ENCODE measurements at regions not wholly inside any gene's neighbourhood (a gene's known extent, or its start where the extent isn't known, plus 50 kb on each side); places are given as distances from the start of the nearest gene placed in this dataset.
A peak's percentile ranks its signal among the peaks of the same experiment; 100 is the strongest.
"Not testable (repeated sequence)": the region's sequence is repeated elsewhere in the genome, so short reads cannot be mapped to it uniquely, and the experiment has no call there.

DNA sequence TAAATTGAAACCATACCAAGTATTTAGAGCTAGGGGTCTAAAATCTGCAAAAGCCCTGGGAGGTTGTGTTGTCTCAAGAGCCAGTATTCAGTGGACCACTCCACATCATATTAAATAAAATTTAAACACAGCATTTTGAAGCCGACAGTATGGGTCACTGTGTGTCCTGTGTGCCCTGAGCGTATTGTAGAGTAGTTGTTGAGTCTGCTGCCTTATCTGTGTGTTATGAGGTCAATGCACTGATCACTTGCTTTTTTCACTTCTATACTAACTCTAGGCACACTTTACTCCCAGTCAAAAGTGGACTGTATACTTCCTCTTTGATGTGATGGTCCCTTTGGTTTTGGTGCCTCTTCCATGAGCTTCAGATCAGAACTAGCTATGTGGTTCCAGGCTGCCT lies 81.9 kb downstream of the PPIAL4C start:
- H3K9me3 ChIP-seq (ENCODE audit: control insufficient read depth, insufficient read depth, low read length); CTCF ChIA-PET; H3K4me3 ChIP-seq (ENCODE audit: low read depth, low read length); H3K27ac ChIP-seq (ENCODE audit: low read depth, low read length); H3K27me3 ChIP-seq (ENCODE audit: control insufficient read depth, insufficient read depth, low read length); DNase-seq (ENCODE audit: low read depth, low spot score); POLR2A ChIA-PET: not testable (repeated sequence)

DNA sequence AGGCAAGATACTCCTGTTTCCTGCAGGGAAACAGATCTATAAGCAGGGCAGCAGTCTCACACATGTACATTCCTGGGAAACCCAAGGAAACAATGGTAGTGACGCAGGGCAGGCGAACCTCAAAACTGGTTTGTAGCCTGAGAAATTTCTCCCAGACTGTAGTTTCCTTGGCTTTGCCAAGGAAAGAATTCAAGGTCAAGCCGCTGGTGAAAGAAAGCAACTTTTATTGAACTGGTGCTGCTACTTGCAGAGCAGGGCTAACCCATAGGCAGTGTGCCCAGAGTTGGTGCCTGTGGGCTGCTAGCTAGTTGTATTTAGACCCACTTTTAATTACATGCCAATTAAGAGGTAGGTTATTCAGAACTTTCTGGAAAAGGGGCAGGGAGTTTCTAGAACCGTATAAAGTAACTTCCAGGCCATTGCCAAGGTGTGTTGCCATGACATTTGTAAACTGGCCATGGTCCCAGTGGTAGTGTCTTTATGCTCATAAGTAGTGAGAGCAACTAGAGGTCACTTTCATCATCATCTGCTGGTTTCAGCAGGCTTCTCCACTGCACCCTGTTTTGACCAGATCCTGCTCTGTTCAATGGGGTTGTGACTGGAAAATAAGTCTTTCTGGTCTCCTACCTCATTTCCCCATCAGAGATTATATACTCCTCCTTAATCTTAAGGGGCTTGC lies 89.7 kb downstream of the PPIAL4C start:
- H3K27ac ChIP-seq (ENCODE audit: low read depth, low read length); POLR2A ChIA-PET; H3K27me3 ChIP-seq (ENCODE audit: control insufficient read depth, insufficient read depth, low read length); H3K4me3 ChIP-seq (ENCODE audit: low read depth, low read length); DNase-seq (ENCODE audit: low read depth, low spot score); H3K9me3 ChIP-seq (ENCODE audit: control insufficient read depth, insufficient read depth, low read length); CTCF ChIA-PET: not testable (repeated sequence)

DNA sequence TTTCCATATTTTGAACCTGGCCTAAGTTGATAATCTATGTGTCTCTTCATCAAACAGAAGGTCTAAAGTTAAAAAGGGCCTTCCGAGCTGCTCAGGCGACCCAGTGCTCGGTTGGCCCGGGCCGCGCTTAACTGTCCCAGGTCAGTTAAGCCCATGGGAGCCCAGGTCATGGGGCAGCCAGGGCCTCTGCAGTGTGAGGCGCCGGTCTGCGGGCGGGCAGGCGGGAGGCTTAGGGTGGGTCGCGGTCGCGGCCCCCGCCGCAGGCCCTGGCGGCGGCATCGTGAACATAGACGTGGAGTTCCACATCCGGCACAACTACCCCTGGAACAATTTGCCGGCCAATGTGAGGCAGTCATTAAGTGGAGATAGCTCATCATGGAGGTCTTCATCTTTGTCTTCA lies 91.3 kb downstream of the PPIAL4C start:
- H3K27ac ChIP-seq (ENCODE audit: low read depth, low read length); POLR2A ChIA-PET; H3K27me3 ChIP-seq (ENCODE audit: control insufficient read depth, insufficient read depth, low read length); DNase-seq (ENCODE audit: low read depth, low spot score); CTCF ChIA-PET; H3K4me3 ChIP-seq (ENCODE audit: low read depth, low read length); H3K9me3 ChIP-seq (ENCODE audit: control insufficient read depth, insufficient read depth, low read length): not testable (repeated sequence)

DNA sequence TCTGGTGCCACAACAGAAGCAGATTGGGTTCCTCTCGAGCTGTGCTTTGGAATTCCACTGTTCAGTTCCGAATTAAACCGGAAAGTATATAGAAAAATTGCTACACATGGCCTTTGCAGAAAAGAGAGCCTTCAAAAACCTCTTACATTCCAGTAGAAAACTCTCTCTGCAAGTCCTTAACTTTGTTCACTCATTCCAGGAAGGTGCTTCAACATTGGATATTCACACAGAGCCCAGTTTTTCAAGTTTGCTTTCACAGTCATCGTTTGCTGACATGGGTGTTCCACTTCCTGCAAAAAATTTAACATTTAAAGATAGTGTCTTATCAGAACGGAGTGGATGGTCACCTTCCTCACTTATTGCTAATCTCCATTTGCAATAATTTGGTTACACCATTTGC lies 93.7 kb downstream of the PPIAL4C start:
- POLR2A ChIA-PET; DNase-seq (ENCODE audit: low read depth, low spot score); CTCF ChIA-PET; H3K9me3 ChIP-seq (ENCODE audit: control insufficient read depth, insufficient read depth, low read length); H3K4me3 ChIP-seq (ENCODE audit: low read depth, low read length); H3K27me3 ChIP-seq (ENCODE audit: control insufficient read depth, insufficient read depth, low read length); H3K27ac ChIP-seq (ENCODE audit: low read depth, low read length): not testable (repeated sequence)

DNA sequence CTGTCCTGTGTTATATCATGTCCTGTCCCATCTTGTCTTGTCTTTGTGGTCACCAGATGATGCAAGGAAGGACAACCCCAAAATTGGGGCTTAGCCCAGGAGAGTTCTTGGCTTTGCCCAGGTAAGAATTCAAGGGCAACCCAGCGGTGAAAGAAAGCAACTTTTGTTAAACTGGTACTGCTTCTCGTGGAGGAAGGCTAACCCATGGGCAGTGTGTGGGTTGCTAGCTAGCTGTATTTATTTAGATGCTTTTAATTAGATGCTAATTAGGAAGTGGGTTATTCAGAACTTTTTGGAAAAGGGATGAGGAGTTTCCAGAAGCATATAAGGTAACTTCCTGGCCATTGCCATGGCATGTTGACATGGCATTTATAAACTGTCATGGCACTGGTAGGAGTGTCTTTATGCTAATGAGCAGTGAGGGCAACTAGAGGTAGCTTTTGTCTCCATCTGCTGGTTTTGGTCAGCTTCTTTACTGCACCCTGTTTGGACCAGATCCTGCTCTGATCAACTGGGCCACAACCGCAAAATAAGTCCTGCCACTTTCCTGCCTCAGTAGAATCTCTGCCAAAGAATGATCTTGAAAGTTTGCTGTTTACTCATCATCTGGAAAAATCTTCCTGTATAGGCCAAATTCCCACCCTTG lies 95.8 kb upstream of the FCGR1A start:
- POLR2A ChIA-PET, result not testable (repeated sequence)

DNA sequence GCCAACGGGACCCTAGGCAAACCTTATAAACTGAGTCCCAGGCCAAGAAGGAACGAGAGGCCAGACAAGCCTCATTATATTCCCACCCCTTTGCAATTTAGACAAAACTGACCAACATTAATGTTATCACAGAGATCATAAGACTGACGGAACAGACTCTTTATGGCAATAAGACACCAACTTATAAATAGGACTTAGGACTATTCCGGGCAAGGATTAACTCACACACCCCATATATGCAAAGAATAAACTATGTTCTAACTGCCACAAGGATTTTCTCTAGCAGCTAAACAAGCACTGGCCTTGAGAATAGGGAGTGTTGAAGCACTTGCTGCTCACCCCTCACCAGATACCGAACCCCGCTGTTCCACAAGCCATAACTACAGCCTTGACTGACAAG lies 91.1 kb upstream of the FCGR1A start:
- CTCF ChIA-PET; DNase-seq (ENCODE audit: low read depth, low spot score); H3K9me3 ChIP-seq (ENCODE audit: control insufficient read depth, insufficient read depth, low read length); H3K27me3 ChIP-seq (ENCODE audit: control insufficient read depth, insufficient read depth, low read length); H3K27ac ChIP-seq (ENCODE audit: low read depth, low read length); POLR2A ChIA-PET; H3K4me3 ChIP-seq (ENCODE audit: low read depth, low read length): not testable (repeated sequence)

More for the DNA sequence above, 95.8 kb upstream of the FCGR1A start:
- H3K27ac ChIP-seq (ENCODE audit: low read depth, low read length); H3K9me3 ChIP-seq (ENCODE audit: control insufficient read depth, insufficient read depth, low read length); H3K27me3 ChIP-seq (ENCODE audit: control insufficient read depth, insufficient read depth, low read length); DNase-seq (ENCODE audit: low read depth, low spot score); CTCF ChIA-PET; H3K4me3 ChIP-seq (ENCODE audit: low read depth, low read length): not testable (repeated sequence)

DNA sequence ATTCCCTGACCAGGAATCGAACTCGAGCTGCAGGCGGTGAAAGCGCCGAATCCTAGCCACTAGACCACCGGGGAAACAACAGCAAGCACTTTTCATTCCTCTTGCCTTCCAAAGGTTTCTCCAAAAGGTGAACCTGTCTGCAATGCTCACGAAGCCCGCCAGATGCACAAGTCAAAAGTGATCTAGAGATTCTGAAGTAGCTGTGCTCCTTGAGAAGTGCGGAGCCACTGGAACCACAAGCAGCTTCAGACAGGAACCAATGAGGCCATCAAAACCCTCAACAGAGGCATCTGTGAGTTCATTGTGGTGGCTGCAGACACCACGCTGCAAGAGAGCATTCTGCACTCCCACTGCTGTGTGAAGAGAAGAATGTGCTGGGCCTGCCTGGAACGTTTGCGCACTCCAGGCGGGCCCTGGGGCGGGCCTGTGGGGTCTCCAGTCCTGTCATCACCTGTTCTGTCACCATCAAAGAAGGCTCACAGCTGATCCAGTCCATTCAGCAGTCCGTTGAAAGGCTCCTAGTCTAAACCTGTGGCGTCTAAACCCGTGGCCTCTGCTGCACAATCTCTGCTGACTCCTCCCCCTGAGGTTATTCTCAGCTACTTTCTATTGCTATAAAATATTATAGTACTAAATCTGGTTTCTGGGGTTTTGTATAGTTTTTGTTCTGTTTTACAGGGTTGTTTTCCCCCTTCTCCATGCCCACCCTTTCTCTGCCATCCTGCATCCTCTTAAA lies 89.5 kb upstream of the FCGR1A start:
- H3K27me3 ChIP-seq (ENCODE audit: control insufficient read depth, insufficient read depth, low read length); POLR2A ChIA-PET; H3K27ac ChIP-seq (ENCODE audit: low read depth, low read length); DNase-seq (ENCODE audit: low read depth, low spot score); CTCF ChIA-PET; H3K9me3 ChIP-seq (ENCODE audit: control insufficient read depth, insufficient read depth, low read length); H3K4me3 ChIP-seq (ENCODE audit: low read depth, low read length): not testable (repeated sequence)

DNA sequence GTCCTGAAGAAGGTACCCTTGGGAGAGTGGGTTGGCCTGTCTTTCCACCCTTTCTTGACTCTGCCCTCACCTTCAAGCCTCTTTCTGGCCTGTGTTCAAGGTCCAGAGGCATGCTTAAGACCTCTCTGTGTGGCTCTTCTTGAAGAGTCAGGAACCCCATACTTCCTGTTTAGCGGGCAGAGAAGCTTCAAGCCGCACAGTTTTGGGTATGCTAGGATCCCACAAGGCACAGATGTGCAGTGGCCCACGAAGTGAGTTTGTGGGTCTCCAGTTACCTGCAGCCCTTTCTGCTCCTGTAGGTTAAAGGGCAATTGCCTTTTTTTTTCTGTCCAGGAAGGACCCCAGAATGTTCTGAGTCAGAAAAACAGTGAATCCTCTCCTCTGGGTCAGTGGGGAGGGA lies 87.4 kb upstream of the FCGR1A start:
- CTCF ChIA-PET; H3K9me3 ChIP-seq (ENCODE audit: control insufficient read depth, insufficient read depth, low read length); H3K27ac ChIP-seq (ENCODE audit: low read depth, low read length); POLR2A ChIA-PET; H3K4me3 ChIP-seq (ENCODE audit: low read depth, low read length); DNase-seq (ENCODE audit: low read depth, low spot score); H3K27me3 ChIP-seq (ENCODE audit: control insufficient read depth, insufficient read depth, low read length): not testable (repeated sequence)

DNA sequence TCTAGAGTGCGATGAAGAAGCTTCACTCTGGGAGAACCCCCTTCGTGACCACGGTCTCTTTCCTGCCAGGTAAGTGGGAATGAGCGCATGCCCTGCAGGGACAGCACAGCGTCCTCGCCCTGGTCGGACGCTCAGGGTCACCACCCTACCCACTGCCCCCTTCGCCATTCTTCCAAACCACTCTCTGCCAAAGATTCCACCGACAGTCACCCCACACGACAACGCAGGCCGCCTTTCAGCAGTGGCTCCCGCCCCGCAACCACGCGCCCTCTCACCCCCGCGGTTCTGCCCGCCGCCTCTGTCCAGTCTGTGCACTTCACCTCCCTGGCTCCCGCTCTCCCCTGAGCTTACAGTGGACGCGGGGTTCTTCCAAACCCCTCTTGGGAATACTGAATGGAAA lies 82.3 kb upstream of the FCGR1A start:
- H3K4me3 ChIP-seq (ENCODE audit: low read depth, low read length); H3K9me3 ChIP-seq (ENCODE audit: control insufficient read depth, insufficient read depth, low read length); CTCF ChIA-PET; DNase-seq (ENCODE audit: low read depth, low spot score); POLR2A ChIA-PET; H3K27ac ChIP-seq (ENCODE audit: low read depth, low read length); H3K27me3 ChIP-seq (ENCODE audit: control insufficient read depth, insufficient read depth, low read length): not testable (repeated sequence)

DNA sequence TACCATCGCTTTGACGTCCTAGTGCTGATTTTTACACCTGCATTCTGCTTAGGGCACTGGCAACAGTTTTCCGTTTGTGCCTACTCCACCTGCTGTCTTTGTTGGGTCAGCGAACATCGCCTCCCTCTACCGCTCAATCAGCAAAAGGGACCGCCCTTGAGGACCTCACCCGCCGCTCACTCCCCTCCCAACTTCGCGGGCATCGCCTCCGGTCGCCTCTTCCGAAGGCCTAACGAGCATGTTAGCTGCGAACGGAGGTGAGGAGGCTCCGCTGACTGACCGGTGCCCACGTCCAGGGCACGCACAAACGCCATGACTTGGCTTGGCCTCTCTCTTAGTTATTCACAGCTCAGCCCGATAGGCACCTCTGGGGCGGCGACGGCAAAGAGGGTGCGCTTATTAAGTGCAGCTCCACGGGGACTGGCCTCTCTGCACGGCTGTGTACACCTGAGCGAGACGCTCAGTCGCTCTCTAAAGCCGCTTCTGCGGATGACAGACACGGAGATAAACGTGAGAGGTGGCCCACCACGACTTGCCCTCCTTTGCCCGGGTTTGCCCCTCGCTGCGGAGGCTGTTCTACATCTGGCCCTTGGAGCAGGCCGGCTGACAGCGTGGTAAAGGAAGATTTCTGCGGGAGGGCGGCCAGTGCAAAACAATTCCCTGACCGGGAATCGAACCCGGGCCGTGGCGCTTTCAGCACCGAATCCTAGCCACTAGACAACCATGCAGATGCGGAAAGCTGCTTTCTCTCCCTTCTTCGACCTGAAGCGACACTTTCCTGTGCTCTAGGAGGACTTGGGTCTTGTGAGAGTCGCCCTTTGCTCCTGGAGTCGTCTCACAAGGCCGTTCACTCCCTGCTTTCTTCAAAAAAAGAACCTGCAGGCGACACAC lies 81.6 kb upstream of the FCGR1A start:
- DNase-seq (ENCODE audit: low read depth, low spot score); POLR2A ChIA-PET; H3K27me3 ChIP-seq (ENCODE audit: control insufficient read depth, insufficient read depth, low read length); CTCF ChIA-PET; H3K9me3 ChIP-seq (ENCODE audit: control insufficient read depth, insufficient read depth, low read length); H3K27ac ChIP-seq (ENCODE audit: low read depth, low read length); H3K4me3 ChIP-seq (ENCODE audit: low read depth, low read length): not testable (repeated sequence)

DNA sequence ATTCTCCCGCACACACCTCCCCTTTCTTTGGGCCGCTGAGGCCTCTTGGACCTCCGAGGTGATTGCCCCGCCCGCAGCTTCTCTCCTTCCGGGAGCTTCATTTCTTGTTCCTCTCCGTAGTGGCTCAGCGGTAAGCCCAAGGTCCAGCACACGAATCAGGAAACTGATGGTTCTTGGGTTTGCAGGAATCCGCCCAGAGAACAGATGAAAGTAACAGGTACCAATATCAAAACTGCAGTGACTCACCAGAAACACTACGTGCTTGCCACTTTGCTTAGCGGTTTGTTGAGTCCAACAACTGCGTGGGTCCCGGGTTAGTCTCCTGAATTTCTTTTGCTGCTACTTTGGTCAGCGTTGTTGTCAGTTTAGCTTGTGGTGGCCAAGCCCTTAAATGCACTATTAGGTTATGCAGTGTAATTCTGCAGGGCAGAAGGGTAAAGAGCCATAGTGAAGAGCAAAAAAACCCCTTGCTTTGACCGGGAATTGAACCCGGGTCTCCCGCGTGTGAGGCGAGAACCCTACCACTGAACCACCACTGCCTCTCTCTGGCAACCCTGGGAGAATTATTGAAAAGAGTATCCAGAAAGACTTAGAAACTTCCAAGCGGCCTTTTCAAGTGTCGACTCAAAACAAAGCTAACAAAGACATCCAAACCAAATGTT lies 74.2 kb upstream of the FCGR1A start:
- DNase-seq (ENCODE audit: low read depth, low spot score), result peak; percentile 16
- H3K9me3 ChIP-seq (ENCODE audit: control insufficient read depth, insufficient read depth, low read length); H3K27ac ChIP-seq (ENCODE audit: low read depth, low read length); POLR2A ChIA-PET; H3K4me3 ChIP-seq (ENCODE audit: low read depth, low read length); H3K27me3 ChIP-seq (ENCODE audit: control insufficient read depth, insufficient read depth, low read length); CTCF ChIA-PET: not testable (repeated sequence)

Measured in AG04450 (cell line).